IMR-90 (cell line): ENCODE measurements at regions not wholly inside any gene's neighbourhood (a gene's known extent, or its start where the extent isn't known, plus 50 kb on each side); places are given as distances from the start of the nearest gene placed in this dataset.

Experiments
- ATAC-seq: fragments of 200-7000 bp; cut with Tn5 transposase; 2 replicates; pipeline ENCODE4 v1.9.1; 2020; ENCODE audit warnings: low read depth, mild to moderate bottlenecking, moderate library complexity
- BruUV-seq: library from RNA; stranded (reverse); fragments of 400-500 nt; replicated peaks from 2 replicates; lab custom pipeline; 2021; lab: Mats Ljungman, UMichigan
- CTCF ChIA-PET: fragments of 300-600 bp; formaldehyde crosslinking; extraction: SDS; loops from one replicate; lab custom pipeline; 2021; ENCODE audit warnings: antibody characterized with exemption; lab: Yijun Ruan, JAX
- POLR2A ChIA-PET: fragments of 300-600 bp; sonication (Branson Sonifier 250); formaldehyde crosslinking; loops from one replicate; lab custom pipeline; 2022; ENCODE audit warnings: antibody characterized with exemption; ENCODE audit not compliant: unreplicated experiment; lab: Charles Lee
- DNase-seq: peaks from one replicate; pipeline ENCODE4 v3.0.0; 2013
- H2AFZ ChIP-seq: replicated peaks from 2 replicates; pipeline ENCODE3; 2013; ENCODE audit warnings: low read length, mild to moderate bottlenecking; ENCODE audit not compliant: poor library complexity
- H2AK5ac ChIP-seq: 2 replicates; pipeline ENCODE4 v1.6.1; 2013; ENCODE audit warnings: low read depth, low read length, inconsistent platforms
- H2AK9ac ChIP-seq: replicated peaks from 2 replicates; pipeline ENCODE3; 2013; ENCODE audit warnings: mild to moderate bottlenecking, low read depth, low read length, moderate library complexity; ENCODE audit not compliant: poor library complexity
- H2BK120ac ChIP-seq: 2 replicates; pipeline ENCODE4 v1.6.1; 2013; ENCODE audit warnings: low read depth, low read length, inconsistent platforms
- H2BK15ac ChIP-seq: 3 replicates; pipeline ENCODE4 v1.6.1; 2013; ENCODE audit warnings: low read depth, low read length, inconsistent platforms
- H2BK20ac ChIP-seq: 2 replicates; pipeline ENCODE4 v1.6.1; 2013; ENCODE audit warnings: low read depth, mild to moderate bottlenecking, inconsistent platforms, low read length, moderate library complexity
- H2BK5ac ChIP-seq: 2 replicates; pipeline ENCODE4 v1.6.1; 2013; ENCODE audit warnings: mild to moderate bottlenecking, low read depth, low read length, inconsistent platforms; ENCODE audit not compliant: poor library complexity, severe bottlenecking
- H3K14ac ChIP-seq: replicated peaks from 2 replicates; pipeline ENCODE4 v1.6.1; 2013; ENCODE audit warnings: low read depth, low read length, inconsistent platforms
- H3K18ac ChIP-seq: 2 replicates; pipeline ENCODE4 v1.6.1; 2013; ENCODE audit warnings: low read depth, low read length, control low read depth
- H3K23ac ChIP-seq: 2 replicates; pipeline ENCODE4 v1.6.1; 2013; ENCODE audit warnings: low read depth, low read length, inconsistent platforms
- H3K27ac ChIP-seq: 2 replicates; pipeline ENCODE4 v1.5.1; 2013; ENCODE audit warnings: mild to moderate bottlenecking, control low read depth, low read length; ENCODE audit not compliant: insufficient read depth
- H3K27me3 ChIP-seq: 2 replicates; pipeline ENCODE4 v1.6.1; 2013; ENCODE audit warnings: low read length; ENCODE audit not compliant: control insufficient read depth, insufficient read depth
- H3K36me3 ChIP-seq: 2 replicates; pipeline ENCODE4 v1.6.1; 2013; ENCODE audit warnings: low read length, mixed read lengths; ENCODE audit not compliant: control insufficient read depth, insufficient read depth
- H3K4ac ChIP-seq: 2 replicates; pipeline ENCODE4 v1.6.1; 2013; ENCODE audit warnings: low read depth, low read length, inconsistent platforms
- H3K4me1 ChIP-seq: 2 replicates; pipeline ENCODE4 v1.6.1; 2013; ENCODE audit warnings: low read length, mixed read lengths; ENCODE audit not compliant: control insufficient read depth, insufficient read depth
- H3K4me2 ChIP-seq: 2 replicates; pipeline ENCODE4 v1.6.1; 2013; ENCODE audit warnings: low read depth, mild to moderate bottlenecking, control low read depth, low read length, moderate library complexity
- H3K4me3 ChIP-seq: 2 replicates; pipeline ENCODE4 v1.5.1; 2013; ENCODE audit warnings: low read depth, mild to moderate bottlenecking, control low read depth, low read length, moderate library complexity; ENCODE audit not compliant: insufficient read depth
- H3K56ac ChIP-seq: 2 replicates; pipeline ENCODE4 v1.6.1; 2013; ENCODE audit warnings: low read length, inconsistent platforms; ENCODE audit not compliant: insufficient read depth; ENCODE audit errors: extremely low read depth
- H3K79me1 ChIP-seq, 2 experiments: 2 replicates each; pipeline ENCODE4 v1.6.1; 2013; ENCODE audit warnings: low read length in 2 of 2, inconsistent platforms in 1 of 2, low read depth in 1 of 2
- H3K9ac ChIP-seq: 2 replicates; pipeline ENCODE4 v1.6.1; 2013; ENCODE audit warnings: low read depth, low read length, control low read depth
- H3K9me1 ChIP-seq: 2 replicates; pipeline ENCODE4 v1.6.1; 2013; ENCODE audit warnings: low read length, inconsistent platforms; ENCODE audit not compliant: insufficient read depth
- H3K9me3 ChIP-seq: 2 replicates; pipeline ENCODE4 v1.6.1; 2013; ENCODE audit warnings: low read length; ENCODE audit not compliant: control insufficient read depth, insufficient read depth
- H4K20me1 ChIP-seq: 2 replicates; pipeline ENCODE4 v1.6.1; 2013; ENCODE audit warnings: low read length, inconsistent platforms; ENCODE audit not compliant: insufficient read depth
- H4K5ac ChIP-seq: 2 replicates; pipeline ENCODE4 v1.6.1; 2013; ENCODE audit warnings: mild to moderate bottlenecking, low read depth, low read length, control low read depth
- H4K8ac ChIP-seq, 2 experiments: 2 replicates each; pipeline ENCODE4 v1.6.1; 2013; ENCODE audit warnings: low read depth in 2 of 2, low read length in 2 of 2, control low read depth in 1 of 2, inconsistent platforms in 1 of 2
- H4K91ac ChIP-seq: 2 replicates; pipeline ENCODE4 v1.6.1; 2013; ENCODE audit warnings: low read depth, low read length, inconsistent platforms; ENCODE audit not compliant: insufficient read depth
- RAD21 ChIP-seq: IDR thresholded peaks from 2 replicates; pipeline ENCODE4 v1.6.1; 2012; ENCODE audit warnings: low read length, improper control_type of control experiment
- WGBS, 2 experiments: methylation state at CpG; one replicate each; pipeline versions ENCODE4 v1.1.5 to v1.1.7; 2013; ENCODE audit warnings: missing lambda C conversion rate in 2 of 2; ENCODE audit not compliant: insufficient read length in 1 of 2; ENCODE audit errors: extremely low coverage in 2 of 2; 5-methylcytosine and 5-hydroxymethylcytosine counted together
- dilution Hi-C: fragments of 300-500 bp; cut with HindIII; formaldehyde crosslinking; loops from one replicate; pipeline ENCODE4 v1.14.3; 2018; ENCODE audit warnings: low sequenced_read_pairs; ENCODE audit not compliant: unreplicated experiment
- in situ Hi-C: fragments of 300-500 bp; cut with MboI; formaldehyde crosslinking; loops from 3 replicates; pipeline ENCODE4 v1.14.3; 2019; ENCODE audit warnings: low sequenced_read_pairs, inconsistent platforms, mixed read lengths
- intact Hi-C: fragments of 100-400 bp; cut with micrococcal nuclease; formaldehyde crosslinking; loops from 2 replicates; pipeline ENCODE4 v1.10.0; 2022

GRCh38 chr5:39622281-39622680, 197.5 kb upstream of the DAB2 start:
- Histone ChIP-seq H3K14ac (no peak overlapping the region), H4K20me1 (no peaks in the 10 kb centered on the region), H3K27ac (no peak overlapping the region), H2AK5ac (no peak overlapping the region), H3K4me2 (no peak overlapping the region), H2AFZ (no peak overlapping the region), H3K9ac (no peak overlapping the region), H4K8ac (no peak overlapping the region), H2BK5ac (no peak overlapping the region), H3K79me1 (no peaks in the 10 kb centered on the region), H3K27me3 (no peaks in the 10 kb centered on the region; the same call in none of the 2 replicates), H3K4me1 (no peaks in the 10 kb centered on the region), H3K9me1 (no peaks in the 10 kb centered on the region), H3K36me3 (no peaks in the 10 kb centered on the region), H3K23ac (no peak overlapping the region), H3K4ac (no peak overlapping the region), H2BK120ac (no peak overlapping the region), H3K56ac (no peak overlapping the region), H2BK20ac (no peak overlapping the region), H2BK15ac (no peak overlapping the region), H2AK9ac (no peak overlapping the region), H3K4me3 (no peak overlapping the region), H3K18ac (no peak overlapping the region), H4K5ac (no peak overlapping the region), H4K91ac (no peak overlapping the region), H3K9me3 (no peaks in the 10 kb centered on the region)
- ChIA-PET POLR2A (no interaction called here), CTCF (no interaction called here)
- in situ Hi-C loops: no loop called here
- no peak for DNase-seq
- intact Hi-C loops: no loop called here
- no peak for ATAC-seq
- WGBS, 2 experiments: no CpG with 5 or more reads among the region's 6 CpGs
- dilution Hi-C loops: no loop called here
- no peak for TF ChIP-seq RAD21
- no TSS peak for BruUV-seq
